Cardiac septum (tissue), 1 donor: ENCODE measurements at regions not wholly inside any gene's neighbourhood (a gene's known extent, or its start where the extent isn't known, plus 50 kb on each side); places are given as distances from the start of the nearest gene placed in this dataset.

ENCODE experiments used
- DNase-seq: peaks from one replicate; pipeline ENCODE4 v3.0.0-alpha.2; 2020; ENCODE audit warnings: low spot score
- intact Hi-C: fragments of 100-400 bp; cut with DNase I; formaldehyde crosslinking; loops from one replicate; pipeline ENCODE4 v1.14.0; 2022
- donor health status: DM: no; HTN: no; CAD: no.

DNA sequence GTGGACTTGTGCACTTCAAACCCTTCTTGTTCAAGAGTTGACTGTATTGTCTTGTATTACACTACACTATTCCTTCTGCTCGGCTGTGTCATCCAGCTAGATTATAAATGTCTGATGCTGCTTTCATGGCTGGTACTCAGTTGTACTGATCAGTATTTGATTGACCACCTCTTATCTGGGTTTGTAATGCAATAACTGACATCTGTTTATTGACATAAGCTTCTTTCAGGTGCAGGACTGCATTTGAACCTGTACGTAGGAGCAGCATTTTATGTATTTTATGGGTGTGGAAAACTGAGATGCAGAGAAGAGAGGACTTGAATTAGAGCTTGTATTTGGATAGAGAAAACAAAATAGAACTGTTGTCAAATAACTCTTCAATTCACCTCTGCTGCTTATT, 309.2 kb downstream of the FGF9 start:
- intact Hi-C loops: no loop called here
- no peak for DNase-seq

GRCh38 chr13:21984156-21984555, 313.3 kb downstream of the FGF9 start:
- intact Hi-C loops: no loop called here
- DNase-seq: no peak

- no peak for DNase-seq
- intact Hi-C loops: no loop called here
Observed at GRCh38 chr13:21986602-21987001, 315.7 kb downstream of the FGF9 start.

- DNase-seq: no peak
- intact Hi-C loops: no loop called here
Observed at GRCh38 chr13:21987793-21988192, 316.9 kb downstream of the FGF9 start.

GRCh38 chr13:21988624-21989023, 317.8 kb downstream of the FGF9 start:
- intact Hi-C loops: no loop called here
- no peak for DNase-seq

- DNase-seq: peak; percentile 9
- intact Hi-C loops: no loop called here
Observed at GRCh38 chr13:21996049-21996448, 325.2 kb downstream of the FGF9 start.

- intact Hi-C loops: no loop called here
- no peak for DNase-seq
Observed at GRCh38 chr13:21997726-21998125, 326.9 kb downstream of the FGF9 start.

GRCh38 chr13:21998279-21998990, 327.6 kb downstream of the FGF9 start:
- intact Hi-C loops: no loop called here
- DNase-seq: peak; percentile 29

- peak; percentile 58 for DNase-seq
- intact Hi-C loops: no loop called here
Observed at GRCh38 chr13:21999666-22000065, 328.8 kb downstream of the FGF9 start.

GRCh38 chr13:22000191-22000590, 329.3 kb downstream of the FGF9 start:
- peak; percentile 73 for DNase-seq
- intact Hi-C loops: no loop called here

DNA sequence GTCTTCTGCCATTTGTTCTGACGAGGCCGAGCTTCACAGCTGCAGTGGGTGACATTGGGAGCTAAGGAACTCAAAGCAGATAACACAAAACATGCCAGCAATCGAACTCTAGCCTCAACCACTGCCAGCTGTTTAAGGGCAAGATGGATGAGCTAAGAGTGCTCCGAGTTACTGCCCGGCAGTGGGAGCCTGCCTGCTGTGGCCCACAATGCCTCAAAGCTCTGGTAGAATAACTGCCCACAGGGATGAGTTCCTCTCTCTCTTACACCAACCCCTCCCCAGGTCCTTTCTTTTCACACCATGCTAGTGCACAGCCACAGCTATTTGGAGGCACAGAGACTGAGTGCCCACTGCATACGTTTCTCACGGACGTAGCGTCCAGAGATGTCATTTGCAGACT, 330.5 kb downstream of the FGF9 start:
- intact Hi-C loops: no loop called here
- peak; percentile 58 for DNase-seq

DNA sequence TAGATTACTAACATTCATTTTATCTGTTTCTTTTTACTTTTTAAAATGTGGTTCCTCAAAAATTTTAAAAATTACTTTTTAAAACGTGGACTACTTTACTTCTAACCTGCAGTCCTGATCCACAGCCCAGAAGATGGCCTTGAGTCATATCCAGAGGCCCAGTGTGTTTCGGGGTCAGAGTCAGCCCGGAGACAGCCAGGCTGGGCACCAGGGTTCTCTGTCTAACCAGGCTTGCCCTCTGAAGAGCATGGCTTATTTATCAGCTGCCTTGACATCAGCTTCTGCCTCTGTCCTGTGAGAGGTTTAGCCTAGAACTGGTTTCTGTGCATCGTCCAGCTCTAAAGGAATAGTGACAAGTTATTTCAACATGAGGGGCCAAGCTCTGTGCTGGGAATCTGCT, 332.0 kb downstream of the FGF9 start:
- no peak for DNase-seq
- intact Hi-C loops: no loop called here

GRCh38 chr13:22009500-22009899, 338.6 kb downstream of the FGF9 start:
- intact Hi-C loops: no loop called here
- no peak for DNase-seq

- no peak for DNase-seq
- intact Hi-C loops: no loop called here
Observed at GRCh38 chr13:22009937-22010336, 339.1 kb downstream of the FGF9 start.

DNA sequence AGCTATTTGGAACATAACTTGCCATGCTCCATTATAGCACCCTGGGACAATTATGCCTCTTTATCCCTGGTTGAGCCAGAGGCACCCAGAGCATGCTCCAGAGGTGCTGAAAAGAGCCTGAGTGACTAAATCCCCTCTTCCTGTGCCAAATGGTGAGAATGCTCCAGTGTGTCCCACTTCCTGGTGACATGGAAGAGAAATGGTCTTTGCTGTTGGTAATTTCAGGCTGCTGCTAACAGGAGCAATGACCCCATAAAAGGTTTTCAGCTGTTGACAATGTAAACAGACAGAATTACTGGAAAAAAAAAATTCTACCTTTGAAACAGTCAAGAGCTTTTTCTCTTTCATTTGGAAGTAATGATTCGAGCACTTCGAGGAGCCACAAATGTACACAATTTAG, 341.8 kb downstream of the FGF9 start:
- intact Hi-C loops: no loop called here
- no peak for DNase-seq

DNA sequence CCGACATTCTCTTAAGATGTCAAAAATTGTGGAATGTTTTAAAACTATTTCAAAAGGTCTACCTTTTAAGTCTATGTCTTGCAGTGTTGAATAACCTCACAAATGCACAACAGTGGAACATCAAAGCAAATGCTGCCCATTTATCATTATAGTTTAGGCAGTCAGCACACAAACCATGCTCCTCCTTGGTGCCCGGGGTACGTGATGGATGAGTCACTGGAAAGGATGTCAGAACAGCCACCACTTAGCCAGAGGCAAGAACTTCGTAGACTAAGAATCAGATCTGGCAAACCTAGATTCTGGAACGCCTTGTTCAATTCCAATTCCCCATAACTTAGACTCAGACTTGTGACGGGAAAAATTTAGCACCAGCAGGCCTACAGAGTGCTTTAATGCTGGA, 343.6 kb downstream of the FGF9 start:
- no peak for DNase-seq
- intact Hi-C loops: no loop called here

DNA sequence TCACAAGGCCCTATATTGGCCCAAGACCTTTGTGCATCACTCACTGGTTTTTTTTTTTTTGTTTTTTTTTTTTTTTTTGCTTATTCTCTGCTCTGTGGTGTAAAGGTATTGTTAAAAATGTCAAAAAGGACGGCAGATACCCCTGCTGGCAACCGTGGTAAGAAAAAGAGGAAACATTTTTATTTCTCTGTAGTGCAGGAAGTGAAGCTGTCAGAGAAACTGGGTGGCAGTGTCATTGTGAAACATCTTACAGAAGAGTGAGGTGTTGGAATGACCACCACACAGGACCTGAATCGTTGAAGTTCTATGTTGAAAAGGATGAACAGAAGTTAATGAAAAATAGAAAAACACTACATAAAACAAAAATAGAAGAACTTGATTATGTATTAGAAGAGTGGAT, 346.4 kb downstream of the FGF9 start:
- DNase-seq: no peak
- intact Hi-C loops: no loop called here

- intact Hi-C loops: no loop called here
- no peak for DNase-seq
Observed at GRCh38 chr13:22018076-22018835, 347.4 kb downstream of the FGF9 start.

- DNase-seq: no peak
- intact Hi-C loops: no loop called here
Observed at GRCh38 chr13:22018836-22019210, 347.9 kb downstream of the FGF9 start.

- no peak for DNase-seq
- intact Hi-C loops: no loop called here
Observed at GRCh38 chr13:22024381-22024994, 353.6 kb downstream of the FGF9 start.

DNA sequence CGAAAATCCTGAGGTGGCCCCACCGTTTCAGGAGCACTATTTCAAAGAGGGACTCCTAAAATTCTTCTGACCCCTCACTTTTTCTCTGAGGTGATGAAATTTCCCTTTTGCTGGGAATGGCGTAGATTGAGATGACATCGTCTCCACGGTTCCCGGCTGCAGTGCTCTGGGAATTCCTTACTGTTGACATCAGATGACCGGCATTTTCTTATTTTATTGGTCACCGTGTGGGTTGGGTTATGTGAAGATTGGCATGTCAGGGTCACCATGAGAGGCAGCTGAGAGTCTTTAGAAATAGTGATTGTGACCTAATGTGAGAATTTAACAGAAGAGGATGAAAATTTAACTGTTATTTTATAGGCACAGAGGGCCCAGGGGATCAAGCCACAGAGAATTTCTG, 356.7 kb downstream of the FGF9 start:
- DNase-seq: no peak
- intact Hi-C loops: no loop called here
